HEK293T (cell line): ENCODE measurements at regions not wholly inside any gene's neighbourhood (a gene's known extent, or its start where the extent isn't known, plus 50 kb on each side); places are given as distances from the start of the nearest gene placed in this dataset.

Experiments
- ARNT ChIP-seq: fragments of 450-650 bp; IDR thresholded peaks from 2 replicates; pipeline ENCODE4 v1.6.1; 2017; ENCODE audit warnings: mild to moderate bottlenecking
- FOXM1 ChIP-seq: fragments of 450-650 bp; IDR thresholded peaks from 2 replicates; pipeline ENCODE4 v1.6.1; 2017; ENCODE audit warnings: mild to moderate bottlenecking, borderline replicate concordance
- SP1 ChIP-seq: fragments of 450-650 bp; IDR thresholded peaks from 2 replicates; pipeline ENCODE4 v1.6.1; 2017

GRCh38 chr4:95627024-95627605 lies 78.3 kb upstream of the UNC5C start:
- TF ChIP-seq ARNT (no peak), FOXM1 (no peak), SP1 (no peak)
